ENCODE measurements at regions not wholly inside any gene's neighbourhood (a gene's known extent, or its start where the extent isn't known, plus 50 kb on each side); places are given as distances from the start of the nearest gene placed in this dataset.
A peak's percentile ranks its signal among the peaks of the same experiment; 100 is the strongest.
"Not testable (repeated sequence)": the region's sequence is repeated elsewhere in the genome, so short reads cannot be mapped to it uniquely, and the experiment has no call there.

- DNase-seq = no peak
Measured at GRCh38 chr5:167050568-167051401, 1240.7 kb upstream of the WWC1 start.

GRCh38 chr5:167051402-167051768 lies 1240.1 kb upstream of the WWC1 start:
- no peak for DNase-seq

DNA sequence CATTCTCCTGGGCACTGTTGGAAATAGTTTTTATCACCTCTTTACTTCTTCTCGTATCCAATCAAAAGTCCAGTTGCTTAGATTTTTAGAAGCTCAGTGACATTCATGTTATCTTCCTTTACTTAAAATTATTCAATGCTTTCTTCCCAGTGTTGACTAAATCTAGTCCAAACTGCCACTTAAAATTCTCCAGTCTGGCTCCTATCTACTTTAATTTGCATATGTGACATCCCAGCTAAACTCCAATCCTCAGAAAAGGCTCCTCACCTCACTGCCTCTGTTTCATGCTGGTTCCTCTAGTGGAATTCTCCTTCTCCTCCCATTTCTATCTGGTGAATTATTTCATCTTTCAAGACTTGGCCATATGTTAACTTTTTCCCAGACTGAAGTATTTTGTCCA lies 1238.7 kb upstream of the WWC1 start:
- DNase-seq = no peak

GRCh38 chr5:167057665-167058064 lies 1233.8 kb upstream of the WWC1 start:
- DNase-seq = no peak

- DNase-seq = no peak
Measured at GRCh38 chr5:167061695-167062094, 1229.8 kb upstream of the WWC1 start.

DNA sequence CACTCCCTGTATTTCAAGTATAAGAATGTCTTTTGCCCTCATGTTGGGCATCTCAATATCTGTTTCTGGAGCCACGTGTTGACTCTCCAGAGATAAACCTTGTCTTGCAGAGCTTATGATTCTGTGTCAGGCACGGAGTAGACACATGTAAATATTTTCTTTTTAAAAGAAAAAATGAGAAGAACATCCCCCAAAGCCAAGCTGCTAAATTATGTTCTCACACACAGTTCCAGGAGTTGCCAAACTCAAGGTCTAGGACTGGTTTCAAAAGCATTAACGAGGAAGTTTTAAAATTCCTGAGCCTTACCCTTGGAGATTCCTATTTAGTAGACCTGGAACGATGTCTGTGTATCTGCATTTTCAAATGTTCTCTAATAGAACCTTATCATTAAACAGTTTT lies 1228.3 kb upstream of the WWC1 start:
- no peak for DNase-seq

- DNase-seq = peak in 1 of 56 donors; percentile 12
Measured at GRCh38 chr5:167063788-167064187, 1227.7 kb upstream of the WWC1 start.

- peak in 1 of 56 donors; percentile 6 for DNase-seq
Measured at GRCh38 chr5:167064198-167064776, 1227.2 kb upstream of the WWC1 start.

DNA sequence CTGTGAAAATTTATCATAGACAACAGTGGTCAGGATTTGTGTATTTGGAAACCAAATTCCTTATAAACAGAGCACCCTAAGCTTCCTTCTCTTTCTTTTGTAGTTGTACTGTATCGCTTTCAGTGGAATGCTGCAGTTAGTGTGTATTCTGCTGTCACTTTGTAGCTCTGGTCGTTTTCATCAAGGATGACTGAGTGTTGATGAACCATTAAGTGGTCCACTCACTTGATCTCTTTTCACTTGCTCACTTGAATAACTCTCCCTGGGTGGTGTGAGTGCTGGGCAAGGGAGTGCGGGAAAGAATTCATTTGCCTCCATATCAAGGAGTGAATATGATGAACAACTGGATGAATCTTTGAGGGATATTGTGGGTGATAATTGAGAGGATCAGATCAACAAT lies 1225.7 kb upstream of the WWC1 start:
- no peak for DNase-seq

DNA sequence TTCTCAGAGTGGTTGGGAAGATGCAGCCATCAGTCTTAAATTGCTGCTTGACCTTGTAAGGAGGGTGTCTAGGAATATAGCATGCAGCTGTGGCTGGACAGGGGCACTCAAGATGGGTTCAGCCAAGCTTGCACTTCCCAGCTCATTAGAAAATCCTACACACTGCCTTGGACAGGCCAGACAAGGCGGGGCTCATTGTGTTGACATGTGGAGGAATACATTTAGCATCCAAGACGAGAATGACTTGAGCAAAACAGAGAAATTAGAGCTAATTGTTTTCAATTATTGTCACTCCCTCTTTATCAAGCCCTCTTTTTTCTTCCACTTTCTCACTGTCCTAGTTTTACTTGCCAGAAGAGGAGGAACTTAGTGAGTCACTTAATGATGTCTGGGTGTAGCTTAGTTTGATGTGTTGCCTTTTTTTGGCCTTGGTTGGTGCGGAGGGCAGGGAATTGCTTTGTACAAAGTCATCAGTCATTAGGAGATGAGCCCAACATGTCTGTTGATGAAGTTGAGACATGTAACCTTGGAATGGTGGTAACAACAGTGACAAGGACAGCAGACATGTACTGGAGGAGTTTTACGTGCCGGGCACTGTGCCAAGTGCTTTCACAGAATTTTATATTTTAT lies 1219.3 kb upstream of the WWC1 start:
- no peak for DNase-seq

DNA sequence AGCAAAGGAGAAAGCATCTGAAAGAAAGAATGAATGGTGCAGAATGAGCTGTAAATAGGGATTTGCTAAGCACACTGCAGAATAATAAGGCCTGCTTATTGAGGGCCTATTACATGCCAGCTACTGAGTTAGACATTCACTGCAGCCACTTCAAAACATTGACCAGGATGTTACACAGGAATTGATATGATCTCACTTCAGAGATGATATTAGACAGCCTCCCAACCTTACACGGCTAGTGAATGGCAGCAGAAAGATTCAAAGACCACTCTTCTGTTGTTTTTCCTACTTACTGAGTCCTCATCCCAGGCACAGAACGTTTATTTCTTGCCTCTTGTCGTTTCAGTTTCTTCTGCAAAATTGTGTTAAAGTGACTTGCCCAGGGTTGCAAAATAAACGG lies 1209.9 kb upstream of the WWC1 start:
- DNase-seq = no peak

- DNase-seq = no peak
Measured at GRCh38 chr5:167096816-167097215, 1194.6 kb upstream of the WWC1 start.

- no peak for DNase-seq
Measured at GRCh38 chr5:167104351-167104750, 1187.1 kb upstream of the WWC1 start.

GRCh38 chr5:167105941-167106340 lies 1185.5 kb upstream of the WWC1 start:
- DNase-seq = no peak

GRCh38 chr5:167107684-167108083 lies 1183.8 kb upstream of the WWC1 start:
- no peak for DNase-seq

DNA sequence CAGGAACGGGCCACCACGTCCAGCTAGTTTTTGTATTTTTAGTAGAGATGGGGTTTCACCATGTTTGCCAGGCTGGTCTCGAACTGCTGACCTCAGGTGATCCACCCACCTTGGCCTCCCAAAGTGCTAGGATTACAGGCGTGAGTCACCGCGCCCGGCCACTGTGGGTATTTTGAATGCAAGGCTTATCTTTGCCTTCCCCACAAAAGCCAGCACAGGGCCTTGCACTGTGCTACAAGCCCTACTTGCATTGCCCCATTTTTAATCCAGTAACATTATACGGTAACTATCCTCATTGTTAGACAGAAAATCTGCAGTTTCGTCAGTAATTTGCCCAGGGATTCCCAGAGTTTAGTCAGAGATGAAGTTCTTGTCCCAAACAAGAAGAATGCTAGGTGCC lies 1183.2 kb upstream of the WWC1 start:
- DNase-seq = not testable (repeated sequence)

- no peak for DNase-seq
Measured at GRCh38 chr5:167112556-167112955, 1178.9 kb upstream of the WWC1 start.

- DNase-seq = no peak
Measured at GRCh38 chr5:167122267-167122666, 1169.2 kb upstream of the WWC1 start.

GRCh38 chr5:167123126-167123525 lies 1168.3 kb upstream of the WWC1 start:
- no peak for DNase-seq

- DNase-seq = no peak
Measured at GRCh38 chr5:167128581-167128980, 1162.9 kb upstream of the WWC1 start.

DNA sequence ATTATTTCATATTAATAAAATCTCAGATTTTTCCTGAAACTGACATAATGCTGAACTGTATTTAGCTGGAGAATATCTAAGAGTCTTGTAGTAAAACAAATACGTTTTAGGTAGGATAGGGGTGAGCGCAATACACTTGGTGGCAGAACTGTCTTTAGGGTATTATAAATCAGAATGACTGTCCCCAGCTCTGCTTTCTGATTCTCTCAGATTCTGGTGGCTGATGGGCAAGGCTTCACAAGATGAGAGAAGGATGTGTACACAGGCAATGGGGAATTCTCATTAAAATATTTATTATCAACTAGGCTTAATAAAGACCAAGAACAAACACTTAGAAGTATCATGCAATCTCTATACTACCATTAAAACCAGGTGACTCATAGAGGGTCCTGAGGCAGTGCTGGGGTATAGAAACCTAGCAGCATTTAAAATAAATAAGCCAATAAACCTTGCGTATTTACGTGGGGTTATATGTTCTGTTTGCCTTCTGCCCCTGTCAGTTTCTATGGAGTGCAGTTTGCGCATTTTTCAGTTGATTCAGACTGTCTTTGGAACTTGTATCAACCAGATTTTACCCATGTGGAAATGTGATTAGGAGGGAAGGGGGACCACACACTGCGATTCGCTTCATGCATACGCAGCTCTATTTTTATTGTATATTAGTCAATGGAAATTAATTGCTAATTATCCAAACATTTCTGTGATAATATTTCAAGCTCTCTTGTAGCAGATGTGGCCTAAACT lies 1150.7 kb upstream of the WWC1 start:
- DNase-seq = no peak

- no peak for DNase-seq
Measured at GRCh38 chr5:167143716-167144115, 1147.7 kb upstream of the WWC1 start.

Data from amygdala (tissue), 56 donors.